HG03521 (cell line): ENCODE measurements at regions not wholly inside any gene's neighbourhood (a gene's known extent, or its start where the extent isn't known, plus 50 kb on each side); places are given as distances from the start of the nearest gene placed in this dataset.
"Not testable (repeated sequence)": the region's sequence is repeated elsewhere in the genome, so short reads cannot be mapped to it uniquely, and the experiment has no call there.

Experiments
- ATAC-seq: cut with Tn5 transposase; IDR thresholded peaks from one replicate; pipeline ENCODE4 v1.9.1; 2021; ENCODE audit warnings: mild to moderate bottlenecking, moderate library complexity; ENCODE audit not compliant: unreplicated experiment

DNA sequence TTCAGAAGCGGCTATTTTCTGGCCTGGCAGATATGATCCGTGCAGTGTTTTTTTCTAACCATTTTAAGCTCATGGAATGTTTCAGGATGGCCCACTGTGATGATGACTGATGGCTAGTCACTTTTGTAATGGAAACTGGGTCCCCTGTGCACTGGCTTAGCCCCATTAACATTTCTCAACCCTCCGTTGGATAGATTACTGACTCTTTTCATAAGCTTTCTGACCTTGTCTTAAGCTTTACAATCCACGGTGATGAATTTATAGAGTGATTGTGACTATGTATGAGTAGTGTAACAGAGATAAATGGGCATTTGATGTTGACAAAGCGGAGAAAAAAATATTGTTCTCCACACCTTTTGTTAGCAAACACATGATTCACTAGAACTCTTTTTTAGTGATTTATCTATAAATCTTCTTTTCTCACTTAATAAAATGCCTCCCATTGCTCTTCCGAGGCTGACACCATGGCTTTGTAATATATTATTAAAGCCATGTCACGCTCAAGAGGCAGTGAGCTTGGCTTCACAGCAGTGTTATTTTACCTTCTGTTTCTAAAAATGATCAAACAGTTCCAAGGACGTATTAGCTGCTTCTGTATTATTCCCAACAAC lies 221.0 kb upstream of the LINC00305 start:
- not testable (repeated sequence) for ATAC-seq

DNA sequence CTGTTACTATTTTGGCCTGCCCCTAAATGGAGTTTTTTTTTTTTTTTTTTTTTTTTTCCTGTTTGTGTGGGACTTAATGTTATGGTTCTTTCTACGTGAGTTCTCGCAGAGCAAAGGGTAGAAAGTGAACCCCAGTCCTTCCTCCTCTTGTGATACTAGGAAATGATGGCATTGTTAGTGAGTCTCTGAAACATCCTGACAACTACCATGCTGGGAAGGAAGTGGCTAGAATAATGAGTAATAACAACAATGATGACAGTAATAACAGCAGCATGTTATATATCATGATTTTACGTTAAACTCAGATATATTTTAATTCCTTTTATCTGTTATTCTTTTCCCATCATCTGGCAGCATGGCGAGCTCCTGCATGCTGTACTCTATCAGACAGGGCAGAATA lies 216.2 kb upstream of the LINC00305 start:
- no peak for ATAC-seq

DNA sequence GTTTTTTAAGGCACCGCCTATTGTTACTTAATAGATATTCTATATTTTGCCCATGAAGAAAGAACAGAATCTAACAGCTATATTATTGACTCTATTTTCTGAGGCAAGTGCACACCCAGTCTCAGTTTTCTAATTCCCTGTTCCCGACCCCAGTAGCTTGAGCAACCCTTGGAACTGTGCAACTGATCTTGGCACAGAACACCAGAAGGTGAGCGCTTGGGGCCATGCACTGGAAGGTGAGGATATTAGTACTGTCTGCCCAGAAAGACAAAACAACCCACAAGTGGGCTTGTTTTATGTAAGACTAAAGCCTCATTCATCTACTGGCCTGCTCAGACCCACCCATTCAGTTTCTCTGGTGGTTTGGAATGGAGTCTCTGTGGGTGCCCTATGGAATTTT lies 188.8 kb upstream of the LINC00305 start:
- ATAC-seq = no peak

GRCh38 chr18:64337018-64337417 lies 188.1 kb upstream of the LINC00305 start:
- ATAC-seq = no peak

GRCh38 chr18:64334748-64335147 lies 185.9 kb upstream of the LINC00305 start:
- no peak for ATAC-seq

- no peak for ATAC-seq
Measured at GRCh38 chr18:64333584-64333983, 184.7 kb upstream of the LINC00305 start.

DNA sequence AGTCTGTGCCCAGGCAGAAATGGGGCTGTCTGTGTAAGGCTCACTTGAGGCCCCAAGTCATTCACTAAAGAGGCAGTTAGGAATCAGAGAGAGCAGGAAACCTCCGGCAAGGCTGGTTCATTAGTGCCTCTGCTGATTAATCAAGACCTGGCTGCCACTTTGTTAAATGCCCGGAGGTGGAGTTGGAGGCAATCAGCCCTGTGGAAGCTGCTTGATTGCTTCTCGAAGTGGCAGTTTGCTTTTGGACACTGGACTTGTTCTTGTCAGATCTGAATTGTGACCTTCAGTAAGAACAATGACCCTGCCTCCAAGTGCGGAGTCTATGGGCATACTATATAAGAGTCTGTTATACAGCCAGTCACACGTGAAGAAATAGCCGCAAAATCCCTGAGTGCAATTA lies 183.9 kb upstream of the LINC00305 start:
- no peak for ATAC-seq

GRCh38 chr18:64331419-64331818 lies 182.5 kb upstream of the LINC00305 start:
- ATAC-seq = no peak

DNA sequence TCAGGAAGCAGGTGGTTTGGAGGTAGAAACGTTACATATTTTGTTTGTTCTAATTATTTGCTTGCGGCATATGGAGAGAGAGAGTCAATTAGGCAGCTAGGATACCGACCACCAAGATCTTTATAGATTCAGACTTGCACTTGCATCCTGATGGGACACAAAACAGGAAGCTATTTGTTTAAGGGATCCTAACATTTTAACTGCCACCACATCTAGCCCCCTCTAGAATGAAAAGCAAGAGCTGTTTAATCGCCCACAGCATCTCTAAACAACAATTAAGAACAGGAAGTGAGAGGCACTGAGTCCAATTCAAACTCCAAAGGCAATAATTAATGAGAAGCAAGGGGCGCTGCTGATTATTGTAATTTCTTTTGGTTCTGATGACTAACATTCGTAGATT lies 182.0 kb upstream of the LINC00305 start:
- ATAC-seq = no peak

DNA sequence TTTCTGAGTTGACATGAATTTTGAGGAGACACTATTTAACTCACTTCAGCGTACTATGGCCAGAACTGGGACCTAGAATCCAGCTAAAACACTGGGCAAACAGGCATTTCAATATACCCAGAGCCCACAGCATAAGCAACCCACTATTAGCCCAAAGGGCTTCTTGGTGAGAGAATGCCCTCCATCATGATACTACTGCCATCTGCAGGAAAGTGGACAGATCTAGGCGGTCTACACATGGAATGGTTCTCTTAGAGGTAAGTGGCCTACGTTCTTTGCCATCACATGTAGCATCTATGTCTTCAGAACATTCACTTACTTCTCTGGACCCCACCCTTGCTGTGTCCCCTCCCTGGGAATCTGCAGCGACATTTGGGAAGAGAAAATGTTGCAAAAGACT lies 181.3 kb upstream of the LINC00305 start:
- no peak for ATAC-seq

DNA sequence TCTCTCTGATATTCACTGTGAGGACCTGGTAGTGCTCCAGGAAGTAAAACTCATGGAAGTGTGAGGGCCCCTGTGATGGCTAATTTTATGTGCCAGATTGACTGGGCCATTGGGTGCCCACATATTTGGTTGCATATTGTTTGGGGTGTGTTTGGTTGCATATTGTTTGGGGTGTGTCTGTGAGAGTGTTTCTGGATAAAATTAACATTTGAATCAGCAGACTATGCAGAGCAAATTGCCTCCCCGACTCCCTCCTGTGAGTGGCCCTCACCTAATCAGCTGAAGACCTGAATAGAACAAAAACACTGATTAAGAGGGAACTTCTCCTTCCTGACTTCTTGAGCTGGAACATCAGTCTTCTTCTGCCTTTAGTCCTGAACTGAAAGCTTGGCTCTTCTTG lies 173.3 kb upstream of the LINC00305 start:
- ATAC-seq = no peak

DNA sequence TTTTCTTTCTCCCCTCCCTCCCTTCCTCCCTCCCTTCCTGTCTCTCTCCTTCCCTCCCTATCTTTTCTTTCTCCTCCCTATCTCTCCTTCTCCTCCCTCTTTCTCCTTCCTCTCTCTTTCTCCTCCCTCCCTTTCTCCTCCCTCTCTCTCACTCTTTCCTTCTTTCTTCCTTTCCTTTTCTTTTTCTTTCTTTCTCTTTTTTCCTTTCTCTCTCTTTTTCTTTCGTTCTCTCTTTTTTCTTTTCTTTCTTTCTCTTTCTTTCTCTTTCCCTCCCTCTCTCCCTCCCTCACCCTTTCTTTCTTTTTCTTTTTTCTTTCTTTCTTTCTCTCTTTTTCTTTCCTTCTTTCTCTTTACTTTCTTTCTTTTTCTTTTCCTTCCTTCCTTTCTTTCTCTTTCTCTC lies 169.7 kb upstream of the LINC00305 start:
- ATAC-seq = no peak

GRCh38 chr18:64311859-64312258 lies 163.0 kb upstream of the LINC00305 start:
- ATAC-seq = no peak

GRCh38 chr18:64295839-64296238 lies 147.0 kb upstream of the LINC00305 start:
- ATAC-seq = no peak

- no peak for ATAC-seq
Measured at GRCh38 chr18:64294967-64295366, 146.1 kb upstream of the LINC00305 start.

DNA sequence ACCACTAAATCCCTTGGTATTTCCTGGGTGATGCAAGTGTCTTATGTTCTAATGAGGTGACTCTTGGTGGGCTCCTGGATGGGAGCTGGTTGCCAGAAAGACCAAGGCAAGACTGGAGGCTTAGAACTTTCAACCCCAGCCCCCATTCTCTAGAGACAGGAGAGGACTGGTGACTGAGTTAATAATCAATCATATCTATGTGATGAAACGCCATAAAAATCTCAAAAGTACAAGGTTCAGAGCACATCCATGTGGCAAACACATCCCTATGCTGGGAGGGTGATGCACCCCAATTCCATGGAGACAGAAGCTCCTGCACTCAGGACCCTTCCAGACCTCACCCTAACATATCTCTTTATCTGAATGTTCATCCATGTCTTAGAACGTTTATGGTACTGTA lies 139.5 kb upstream of the LINC00305 start:
- ATAC-seq = no peak

DNA sequence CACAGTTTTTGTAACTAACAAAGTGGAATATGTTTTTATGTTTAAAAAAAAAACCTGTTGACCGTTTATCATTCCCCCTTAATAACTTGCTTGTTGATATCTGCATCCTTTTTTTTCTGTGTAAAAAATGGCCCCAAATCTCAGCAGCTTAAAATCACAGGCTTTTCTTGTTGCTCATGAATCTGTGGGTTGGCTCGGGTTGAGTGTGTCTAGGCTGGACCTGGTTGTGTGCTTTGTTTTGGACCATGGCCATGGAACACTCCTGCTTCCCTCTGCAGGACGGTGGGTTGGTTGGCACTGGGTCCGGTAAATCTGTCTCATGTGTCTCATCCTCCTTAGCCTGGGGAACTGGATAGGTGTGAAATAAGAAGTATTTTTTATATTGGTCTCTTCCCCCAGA lies 139.0 kb upstream of the LINC00305 start:
- ATAC-seq = no peak

GRCh38 chr18:64283059-64283458 lies 134.2 kb upstream of the LINC00305 start:
- no peak for ATAC-seq

DNA sequence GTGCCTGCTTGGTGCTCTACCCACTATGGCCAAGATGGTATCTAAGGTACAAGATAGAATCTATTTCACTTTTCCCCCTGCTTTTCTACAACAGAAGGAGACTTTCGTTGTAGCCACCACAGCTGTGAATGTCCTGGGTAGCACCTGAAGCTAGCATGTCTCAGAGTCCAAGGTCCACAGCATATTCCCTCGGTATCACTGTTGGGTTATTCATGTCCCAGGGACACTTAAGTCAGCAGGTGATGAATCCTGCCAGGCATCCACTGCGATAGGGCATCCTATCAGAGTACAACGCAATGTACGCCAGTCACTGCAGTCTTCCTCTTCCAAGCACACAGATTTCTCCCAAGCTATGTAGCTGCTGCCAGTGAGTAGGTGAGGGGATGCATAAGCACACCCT lies 129.1 kb upstream of the LINC00305 start:
- ATAC-seq = no peak

DNA sequence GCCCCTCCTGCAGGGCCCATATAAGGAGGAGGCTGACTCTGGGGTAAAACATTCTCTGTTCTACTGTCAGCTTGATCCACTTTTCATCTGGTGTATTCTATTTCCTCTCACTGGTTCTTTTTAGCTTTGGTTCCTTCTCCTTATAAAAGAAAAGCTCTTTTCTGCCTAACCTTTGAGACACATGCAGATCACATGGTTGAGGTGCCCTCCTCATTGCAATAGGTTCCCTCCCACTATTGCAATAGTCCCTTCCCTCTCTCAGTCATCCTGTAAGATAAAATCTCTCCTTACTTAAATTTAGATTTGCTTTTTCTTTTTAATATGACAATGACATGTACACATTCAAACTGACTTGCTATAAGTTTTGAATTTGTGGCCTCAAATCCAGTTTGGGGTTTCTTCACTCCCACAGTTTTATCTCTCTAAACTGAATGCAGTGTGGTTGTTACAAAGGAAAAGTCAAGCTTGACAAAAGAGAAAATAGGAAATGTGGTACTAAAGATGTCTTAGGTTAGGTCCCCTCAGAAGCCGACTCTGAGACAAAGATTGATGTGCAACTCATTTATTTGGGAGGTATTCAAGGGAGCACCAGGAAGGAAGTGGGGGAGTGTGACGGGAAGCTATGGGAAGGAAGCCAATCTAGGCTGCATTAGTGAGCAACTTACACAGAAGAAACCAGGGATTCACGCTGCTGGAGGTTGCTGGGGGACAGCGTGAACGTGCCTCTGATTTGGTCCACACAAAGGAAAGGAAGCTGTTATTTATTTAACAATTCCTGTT lies 127.6 kb upstream of the LINC00305 start:
- ATAC-seq = no peak

- no peak for ATAC-seq
Measured at GRCh38 chr18:64275593-64276300, 126.9 kb upstream of the LINC00305 start.

GRCh38 chr18:64273724-64274123 lies 124.8 kb upstream of the LINC00305 start:
- ATAC-seq = no peak
